BJ (cell line): ENCODE measurements at regions not wholly inside any gene's neighbourhood (a gene's known extent, or its start where the extent isn't known, plus 50 kb on each side); places are given as distances from the start of the nearest gene placed in this dataset.

Experiments
- CTCF ChIA-PET: fragments of 350-600 bp; formaldehyde crosslinking; extraction: SDS; loops from one replicate; lab custom pipeline; 2021; ENCODE audit warnings: antibody characterized with exemption, inconsistent platforms; lab: Yijun Ruan, JAX
- POLR2A ChIA-PET: fragments of 300-600 bp; sonication (Branson Sonifier 250); formaldehyde crosslinking; extraction: SDS; loops from one replicate; lab custom pipeline; 2021; ENCODE audit warnings: antibody characterized with exemption; lab: Charles Lee
- DNase-seq: peaks from one replicate; pipeline ENCODE4 v3.0.0-alpha.2; 2011; ENCODE audit warnings: low read depth
- H3K27me3 ChIP-seq: 2 replicates; pipeline ENCODE4 v1.6.0; 2011; ENCODE audit warnings: low read length; ENCODE audit not compliant: control insufficient read depth, insufficient read depth
- H3K36me3 ChIP-seq: 2 replicates; pipeline ENCODE4 v1.5.1; 2011; ENCODE audit warnings: low read length; ENCODE audit not compliant: control insufficient read depth, insufficient read depth
- H3K4me3 ChIP-seq: 2 replicates; pipeline ENCODE4 v1.5.1; 2011; ENCODE audit warnings: low read depth, mild to moderate bottlenecking, control low read depth, low read length
- CTCF ChIP-seq: IDR thresholded peaks from 2 replicates; pipeline ENCODE4 v1.5.1; 2011; ENCODE audit warnings: low read depth, mild to moderate bottlenecking, control low read depth, inconsistent platforms, low read length, moderate library complexity; ENCODE audit not compliant: insufficient read depth

- H3K4me3 ChIP-seq: no peak overlapping the region
- TF ChIP-seq CTCF: no peak
- no peaks in the 10 kb centered on the region for H3K36me3 ChIP-seq
- no peaks in the 10 kb centered on the region for H3K27me3 ChIP-seq
- DNase-seq: no peak
- CTCF ChIA-PET: no interaction called here
- POLR2A ChIA-PET: no interaction called here
These were observed 81.0 kb upstream of the CCDC196 start for GRCh38 chr14:66405158-66405557.

GRCh38 chr14:66413901-66414300, 72.3 kb upstream of the CCDC196 start:
- H3K4me3 ChIP-seq: no peak overlapping the region
- ChIA-PET POLR2A (no interaction called here), CTCF (no interaction called here)
- no peak for DNase-seq
- TF ChIP-seq CTCF: no peak
- no peaks in the 10 kb centered on the region for H3K27me3 ChIP-seq
- no peaks in the 10 kb centered on the region for H3K36me3 ChIP-seq

GRCh38 chr14:66414511-66414910, 71.7 kb upstream of the CCDC196 start:
- no peak for TF ChIP-seq CTCF
- Histone ChIP-seq H3K4me3 (no peak overlapping the region), H3K27me3 (no peaks in the 10 kb centered on the region), H3K36me3 (no peaks in the 10 kb centered on the region)
- ChIA-PET POLR2A (no interaction called here), CTCF (interaction anchor here (1.0 kb wide), 1 partner anchor 14 kb away, joined by 3 read pairs; no protein-coding TSS in a partner anchor)
- DNase-seq: no peak

GRCh38 chr14:66420251-66421006, 65.7 kb upstream of the CCDC196 start:
- Histone ChIP-seq H3K27me3 (no peaks in the 10 kb centered on the region), H3K4me3 (no peak overlapping the region), H3K36me3 (no peaks in the 10 kb centered on the region)
- TF ChIP-seq CTCF: no peak
- POLR2A ChIA-PET: no interaction called here
- CTCF ChIA-PET: no interaction called here
- no peak for DNase-seq

GRCh38 chr14:66421990-66422946, 63.9 kb upstream of the CCDC196 start:
- CTCF ChIA-PET: no interaction called here
- POLR2A ChIA-PET: no interaction called here

More at GRCh38 chr14:66421990-66422946, 63.9 kb upstream of the CCDC196 start:
- no peaks in the 10 kb centered on the region for H3K36me3 ChIP-seq
- H3K4me3 ChIP-seq: no peak overlapping the region
- no peak for TF ChIP-seq CTCF
- DNase-seq: no peak
- H3K27me3 ChIP-seq: no peaks in the 10 kb centered on the region
